ENCODE measurements at regions not wholly inside any gene's neighbourhood (a gene's known extent, or its start where the extent isn't known, plus 50 kb on each side); places are given as distances from the start of the nearest gene placed in this dataset.

- intact Hi-C loops (cut with DNase I), result no loop called here
- no peak for DNase-seq (ENCODE audit: low spot score)
Observed at GRCh38 chr17:13323990-13324389, 277.7 kb downstream of the HS3ST3A1 start.

DNA sequence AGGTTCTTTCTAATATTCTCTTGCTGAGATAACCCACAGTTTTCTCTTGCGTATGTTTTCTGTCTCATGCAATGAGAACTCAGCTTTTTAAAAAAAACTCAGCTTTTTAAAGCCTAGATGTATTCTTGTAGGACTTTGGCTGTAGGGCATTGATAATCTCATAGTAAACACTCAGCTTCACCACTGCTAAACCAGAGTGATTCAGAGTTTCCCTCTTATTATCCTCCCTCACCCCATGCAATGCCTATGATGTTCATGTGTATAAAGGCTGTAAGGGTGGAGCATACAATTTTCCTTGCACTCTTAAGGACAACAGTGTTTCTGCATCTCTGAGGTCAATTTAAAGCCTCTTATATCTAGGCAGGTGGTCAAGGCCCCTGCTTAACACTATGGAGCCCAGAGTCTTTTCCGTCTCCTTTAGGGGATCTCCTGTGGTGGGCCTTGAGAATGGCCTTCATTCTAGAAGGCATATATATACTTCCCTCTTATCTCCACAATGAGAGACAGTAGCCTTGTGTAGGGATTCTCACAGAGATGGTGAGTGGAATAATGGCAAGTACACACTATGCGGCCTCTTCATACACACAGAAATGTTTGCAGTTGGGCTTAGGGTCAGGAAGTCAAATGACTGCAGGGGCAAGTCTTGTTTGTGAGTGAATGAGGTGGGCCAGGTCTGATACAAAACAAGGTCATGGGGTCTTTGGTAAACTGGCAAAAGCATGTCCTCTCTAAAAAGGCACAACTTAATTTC, 279.6 kb downstream of the HS3ST3A1 start:
- intact Hi-C loops (cut with DNase I), result no loop called here
- DNase-seq (ENCODE audit: low spot score), result no peak

DNA sequence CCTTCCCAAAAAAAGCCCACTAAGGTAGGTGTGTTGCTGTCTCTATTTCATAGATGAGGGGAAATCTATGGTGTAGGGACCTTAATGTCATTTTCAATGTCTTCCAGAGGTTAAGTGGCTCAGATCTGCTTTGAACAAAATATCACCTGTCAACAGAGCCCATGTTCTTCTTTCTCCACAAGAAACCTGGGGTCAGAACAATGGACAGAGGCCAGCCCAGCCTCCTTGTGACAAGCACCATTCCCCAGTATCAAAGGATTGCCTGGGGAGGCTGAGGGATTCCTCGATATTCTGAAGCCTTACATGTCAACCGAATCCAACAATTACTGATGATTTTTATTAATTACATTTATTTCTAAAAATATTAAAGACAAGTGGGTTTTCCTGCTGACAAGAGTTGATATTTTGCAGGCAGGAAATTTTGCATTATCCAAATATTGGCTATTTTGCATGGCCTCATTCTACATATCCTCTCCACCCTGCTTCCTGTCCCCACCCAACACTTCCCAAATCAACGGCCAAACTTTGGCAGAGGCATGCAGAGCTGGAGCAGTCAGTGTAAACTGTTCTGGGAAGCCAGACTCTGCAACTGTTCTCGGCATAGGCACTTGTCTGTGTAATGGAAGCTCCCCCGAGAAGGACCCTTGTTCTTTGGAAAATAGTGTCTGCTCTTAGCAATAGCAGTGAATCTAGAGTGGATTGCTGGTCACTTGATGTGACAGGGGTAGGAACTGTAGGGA, 281.5 kb downstream of the HS3ST3A1 start:
- DNase-seq (ENCODE audit: low spot score), result no peak
- intact Hi-C loops (cut with DNase I), result no loop called here

GRCh38 chr17:13316657-13317056, 285.1 kb downstream of the HS3ST3A1 start:
- DNase-seq (ENCODE audit: low spot score), result no peak
- intact Hi-C loops (cut with DNase I), result no loop called here

- no peak for DNase-seq (ENCODE audit: low spot score)
- intact Hi-C loops (cut with DNase I), result no loop called here
Observed at GRCh38 chr17:13311306-13311705, 290.4 kb downstream of the HS3ST3A1 start.

DNA sequence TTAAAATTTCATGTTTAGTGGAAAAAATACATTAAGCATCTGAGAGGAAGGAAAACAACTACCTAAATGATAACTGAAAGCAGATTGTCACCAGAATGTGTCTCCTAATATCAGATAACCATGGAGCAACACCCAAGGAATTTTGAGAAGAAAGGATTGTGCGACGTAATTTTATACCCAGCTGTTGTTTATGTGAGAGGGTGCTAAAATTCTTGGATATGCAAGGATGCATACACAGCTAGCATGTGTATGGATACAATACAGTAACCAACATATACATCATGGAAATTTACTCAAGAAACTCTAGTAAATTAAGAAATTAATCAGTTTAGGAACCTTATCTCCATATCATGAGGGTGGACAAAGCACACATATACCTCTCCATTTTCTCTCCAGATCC, 290.9 kb downstream of the HS3ST3A1 start:
- no peak for DNase-seq (ENCODE audit: low spot score)
- intact Hi-C loops (cut with DNase I), result no loop called here

DNA sequence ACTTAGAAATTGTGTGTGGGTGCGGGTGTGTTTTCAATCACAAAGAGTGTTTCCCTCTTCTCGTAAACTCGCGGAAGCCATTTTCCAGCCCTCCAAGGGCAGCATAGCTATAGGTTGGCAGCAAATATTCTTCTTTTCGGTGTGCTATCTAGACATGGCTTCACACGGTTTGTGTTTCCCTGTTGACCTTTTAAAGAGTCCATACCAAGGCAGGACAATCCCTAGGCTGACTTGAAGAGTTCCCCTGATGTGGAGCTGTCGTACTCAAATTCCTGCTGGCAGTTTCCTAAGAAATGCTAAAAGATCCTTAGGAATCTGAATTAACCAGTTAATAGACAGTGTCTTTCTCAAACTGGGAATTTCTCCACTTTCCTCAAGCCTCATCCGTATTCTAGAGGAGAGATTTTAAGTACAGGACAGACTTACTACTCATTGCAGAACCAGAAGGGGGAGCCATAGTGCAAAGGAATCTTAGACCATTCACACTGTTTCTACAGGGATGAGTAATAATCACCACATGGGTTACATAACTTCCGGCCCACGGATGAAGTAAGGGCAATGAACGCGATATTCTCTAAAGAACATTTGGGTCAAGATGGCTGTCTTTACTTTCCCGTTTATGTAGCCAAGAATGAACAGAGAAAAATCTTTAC, 288.6 kb upstream of the ELAC2 start:
- no peak for DNase-seq (ENCODE audit: low spot score)
- intact Hi-C loops (cut with DNase I), result no loop called here

- DNase-seq (ENCODE audit: low spot score), result no peak
- intact Hi-C loops (cut with DNase I), result loop anchor here (5.0 kb wide), 1 partner anchor 51 kb away; no protein-coding TSS in a partner anchor
Observed at GRCh38 chr17:13302983-13303382, 285.2 kb upstream of the ELAC2 start.

- intact Hi-C loops (cut with DNase I), result loop anchor here (5.0 kb wide), 1 partner anchor 50 kb away; no protein-coding TSS in a partner anchor
- DNase-seq (ENCODE audit: low spot score), result no peak
Observed at GRCh38 chr17:13302419-13302818, 284.6 kb upstream of the ELAC2 start.

GRCh38 chr17:13297183-13297582, 279.4 kb upstream of the ELAC2 start:
- intact Hi-C loops (cut with DNase I), result no loop called here
- no peak for DNase-seq (ENCODE audit: low spot score)

DNA sequence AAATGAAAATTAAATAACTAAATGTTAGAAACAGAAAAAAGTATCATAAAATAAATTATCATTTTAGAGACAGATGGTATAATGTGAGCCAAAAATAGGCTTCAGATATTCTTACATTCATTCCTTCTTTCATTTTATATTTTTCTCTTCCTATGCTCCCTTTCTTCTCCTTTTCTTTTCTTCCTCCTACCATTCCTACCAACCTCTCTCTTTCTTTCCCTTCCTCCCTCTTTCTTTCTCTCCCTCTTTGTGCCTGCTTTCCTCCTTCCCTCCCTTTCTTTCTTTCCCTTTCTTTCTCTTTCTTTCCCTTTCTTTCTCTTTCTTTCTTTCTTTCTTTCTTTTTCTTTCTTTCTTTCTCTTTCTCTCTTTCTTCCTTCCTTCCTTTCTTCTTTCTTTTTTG, 275.6 kb upstream of the ELAC2 start:
- no peak for DNase-seq (ENCODE audit: low spot score)
- intact Hi-C loops (cut with DNase I), result no loop called here

GRCh38 chr17:13292291-13292690, 274.5 kb upstream of the ELAC2 start:
- DNase-seq (ENCODE audit: low spot score), result no peak
- intact Hi-C loops (cut with DNase I), result no loop called here

GRCh38 chr17:13288248-13288647, 270.4 kb upstream of the ELAC2 start:
- no peak for DNase-seq (ENCODE audit: low spot score)
- intact Hi-C loops (cut with DNase I), result no loop called here

DNA sequence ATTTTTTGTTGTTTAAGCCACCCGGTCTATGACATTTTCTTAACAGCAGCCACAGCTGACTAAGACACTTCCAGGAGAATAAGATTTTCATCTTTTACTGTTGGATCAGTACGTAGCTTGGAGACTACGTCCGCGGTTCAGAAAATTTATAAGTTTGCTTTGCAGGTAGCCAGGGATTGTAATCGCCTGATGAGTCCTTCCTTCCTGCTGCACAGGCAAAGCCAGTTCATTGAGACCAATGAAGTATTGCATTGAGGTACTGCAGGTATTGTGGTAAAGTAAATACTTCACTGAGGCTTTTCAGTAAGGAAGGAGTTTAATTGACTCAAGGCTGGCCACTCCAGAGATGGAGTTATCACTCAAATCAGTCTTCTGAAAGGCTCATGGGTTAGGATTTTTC, 269.4 kb upstream of the ELAC2 start:
- intact Hi-C loops (cut with DNase I), result no loop called here
- DNase-seq (ENCODE audit: low spot score), result no peak

- intact Hi-C loops (cut with DNase I), result no loop called here
- no peak for DNase-seq (ENCODE audit: low spot score)
Observed at GRCh38 chr17:13283606-13284005, 265.8 kb upstream of the ELAC2 start.

DNA sequence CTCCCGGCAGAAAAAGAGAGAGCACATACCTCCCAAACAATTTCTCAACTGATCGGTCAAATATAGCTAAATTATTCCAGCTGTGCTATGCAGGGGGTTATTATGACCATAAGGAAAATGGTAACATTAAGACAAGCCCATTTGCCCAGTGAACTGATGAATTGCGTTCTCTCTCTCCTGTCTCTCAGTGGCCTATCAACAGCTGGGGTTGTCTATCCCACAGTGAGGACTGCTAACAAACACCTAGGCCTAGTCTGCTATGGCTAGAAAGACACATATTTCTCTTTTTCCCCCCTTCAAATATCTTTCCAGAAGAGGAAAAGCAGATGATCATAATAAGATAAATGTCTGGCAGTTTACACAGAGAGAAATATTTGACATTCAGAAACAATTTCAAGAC, 263.8 kb upstream of the ELAC2 start:
- intact Hi-C loops (cut with DNase I), result no loop called here
- no peak for DNase-seq (ENCODE audit: low spot score)

GRCh38 chr17:13273806-13274205, 256.0 kb upstream of the ELAC2 start:
- DNase-seq (ENCODE audit: low spot score), result no peak

GRCh38 chr17:13272296-13272695, 254.5 kb upstream of the ELAC2 start:
- intact Hi-C loops (cut with DNase I), result no loop called here
- no peak for DNase-seq (ENCODE audit: low spot score)

More at GRCh38 chr17:13273806-13274205, 256.0 kb upstream of the ELAC2 start:
- intact Hi-C loops (cut with DNase I), result no loop called here

- DNase-seq (ENCODE audit: low spot score), result no peak
- intact Hi-C loops (cut with DNase I), result no loop called here
Observed at GRCh38 chr17:13268791-13269595, 251.2 kb upstream of the ELAC2 start.

- intact Hi-C loops (cut with DNase I), result no loop called here
Observed at GRCh38 chr17:13266606-13267005, 248.8 kb upstream of the ELAC2 start.

More at GRCh38 chr17:13266606-13267005, 248.8 kb upstream of the ELAC2 start:
- no peak for DNase-seq (ENCODE audit: low spot score)
